ENCODE measurements at regions not wholly inside any gene's neighbourhood (a gene's known extent, or its start where the extent isn't known, plus 50 kb on each side); places are given as distances from the start of the nearest gene placed in this dataset.

DNA sequence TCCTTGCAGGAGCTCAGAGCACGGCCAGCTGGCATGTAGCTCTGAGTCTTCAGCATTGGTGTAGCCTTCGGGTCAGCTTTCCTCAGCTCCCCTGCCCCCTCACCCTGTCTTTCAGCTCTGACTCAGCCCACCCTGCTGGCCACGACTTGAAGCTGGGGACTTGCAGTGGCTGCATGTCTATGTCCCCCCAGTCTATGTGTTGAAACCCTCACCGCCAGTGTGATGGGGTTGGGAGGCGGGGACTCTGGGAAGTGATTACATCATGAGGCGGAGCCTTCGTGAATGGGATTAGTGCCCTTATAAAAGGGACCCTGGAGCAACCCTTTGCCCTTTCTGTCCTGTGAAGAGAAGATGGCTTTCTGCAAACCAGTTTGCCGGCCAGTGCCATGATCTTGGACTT lies 111.1 kb downstream of the CTTN start:
- TF ChIP-seq YY1 (IDR thresholded peaks at IDR 0.05; ENCODE audit: low read depth) (no peak), CEBPB (IDR thresholded peaks at IDR 0.05) (no peak), EP300 (IDR thresholded peaks at IDR 0.05; ENCODE audit: borderline replicate concordance) (no peak)
